AG04450 (cell line): ENCODE measurements at regions not wholly inside any gene's neighbourhood (a gene's known extent, or its start where the extent isn't known, plus 50 kb on each side); places are given as distances from the start of the nearest gene placed in this dataset.

Source experiments
- CTCF ChIA-PET: fragments of 300-600, 350-600 bp; formaldehyde crosslinking; extraction: SDS; loops from one replicate; lab custom pipeline; 2022; ENCODE audit warnings: antibody characterized with exemption, inconsistent platforms; lab: Charles Lee
- POLR2A ChIA-PET: fragments of 350-600 bp; formaldehyde crosslinking; extraction: SDS; loops from one replicate; lab custom pipeline; 2021; ENCODE audit warnings: antibody characterized with exemption, inconsistent platforms; lab: Yijun Ruan, JAX
- DNase-seq: peaks from one replicate; pipeline ENCODE4 v3.0.0-alpha.2; 2011; ENCODE audit warnings: low read depth, low spot score
- H3K27ac ChIP-seq: one replicate; pipeline ENCODE4 v1.5.1; 2012; ENCODE audit warnings: low read depth, low read length, control low read depth
- H3K27me3 ChIP-seq: one replicate; pipeline ENCODE4 v1.6.0; 2012; ENCODE audit warnings: low read length; ENCODE audit not compliant: control insufficient read depth, insufficient read depth
- H3K4me3 ChIP-seq: 2 replicates; pipeline ENCODE4 v1.5.1; 2011; ENCODE audit warnings: mild to moderate bottlenecking, low read depth, low read length, control low read depth
- H3K9me3 ChIP-seq: 2 replicates; pipeline ENCODE4 v1.5.1; 2012; ENCODE audit warnings: low read length; ENCODE audit not compliant: control insufficient read depth, insufficient read depth
- TF ChIP-seq, protein P1 (sequence below): IDR thresholded peaks from 2 replicates; pipeline ENCODE4 v1.5.1; 2011; ENCODE audit warnings: low read depth, low read length, control low read depth, inconsistent platforms

DNA sequence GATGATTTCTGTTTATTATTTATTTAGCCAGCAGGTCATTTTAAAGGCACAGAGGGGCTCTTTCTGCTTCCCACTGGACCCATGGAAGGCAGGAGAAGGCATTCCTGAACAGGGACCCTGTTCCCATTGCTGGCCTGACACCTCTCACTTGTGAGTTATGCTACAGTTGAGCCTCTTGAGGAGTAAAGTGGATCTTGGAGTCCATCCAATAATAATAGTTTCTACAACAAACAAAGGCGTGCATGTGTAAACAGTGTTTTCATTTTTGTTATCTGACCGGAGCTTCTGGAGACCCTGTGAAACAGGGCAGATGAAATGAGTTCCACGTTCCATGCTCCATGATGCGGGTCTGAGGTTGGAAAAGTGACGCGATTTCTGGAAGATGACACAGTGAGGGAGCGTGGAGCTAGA is 127.3 kb upstream of the HABP2 start:
- Histone ChIP-seq H3K9me3 (no peaks in the 10 kb centered on the region), H3K27me3 (no peaks in the 10 kb centered on the region), H3K27ac (no peak overlapping the region), H3K4me3 (no peak overlapping the region)
- ChIA-PET POLR2A (no interaction called here), CTCF (no interaction called here)
- TF ChIP-seq, protein P1, sequence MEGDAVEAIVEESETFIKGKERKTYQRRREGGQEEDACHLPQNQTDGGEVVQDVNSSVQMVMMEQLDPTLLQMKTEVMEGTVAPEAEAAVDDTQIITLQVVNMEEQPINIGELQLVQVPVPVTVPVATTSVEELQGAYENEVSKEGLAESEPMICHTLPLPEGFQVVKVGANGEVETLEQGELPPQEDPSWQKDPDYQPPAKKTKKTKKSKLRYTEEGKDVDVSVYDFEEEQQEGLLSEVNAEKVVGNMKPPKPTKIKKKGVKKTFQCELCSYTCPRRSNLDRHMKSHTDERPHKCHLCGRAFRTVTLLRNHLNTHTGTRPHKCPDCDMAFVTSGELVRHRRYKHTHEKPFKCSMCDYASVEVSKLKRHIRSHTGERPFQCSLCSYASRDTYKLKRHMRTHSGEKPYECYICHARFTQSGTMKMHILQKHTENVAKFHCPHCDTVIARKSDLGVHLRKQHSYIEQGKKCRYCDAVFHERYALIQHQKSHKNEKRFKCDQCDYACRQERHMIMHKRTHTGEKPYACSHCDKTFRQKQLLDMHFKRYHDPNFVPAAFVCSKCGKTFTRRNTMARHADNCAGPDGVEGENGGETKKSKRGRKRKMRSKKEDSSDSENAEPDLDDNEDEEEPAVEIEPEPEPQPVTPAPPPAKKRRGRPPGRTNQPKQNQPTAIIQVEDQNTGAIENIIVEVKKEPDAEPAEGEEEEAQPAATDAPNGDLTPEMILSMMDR: no peak
- DNase-seq: no peak

DNA sequence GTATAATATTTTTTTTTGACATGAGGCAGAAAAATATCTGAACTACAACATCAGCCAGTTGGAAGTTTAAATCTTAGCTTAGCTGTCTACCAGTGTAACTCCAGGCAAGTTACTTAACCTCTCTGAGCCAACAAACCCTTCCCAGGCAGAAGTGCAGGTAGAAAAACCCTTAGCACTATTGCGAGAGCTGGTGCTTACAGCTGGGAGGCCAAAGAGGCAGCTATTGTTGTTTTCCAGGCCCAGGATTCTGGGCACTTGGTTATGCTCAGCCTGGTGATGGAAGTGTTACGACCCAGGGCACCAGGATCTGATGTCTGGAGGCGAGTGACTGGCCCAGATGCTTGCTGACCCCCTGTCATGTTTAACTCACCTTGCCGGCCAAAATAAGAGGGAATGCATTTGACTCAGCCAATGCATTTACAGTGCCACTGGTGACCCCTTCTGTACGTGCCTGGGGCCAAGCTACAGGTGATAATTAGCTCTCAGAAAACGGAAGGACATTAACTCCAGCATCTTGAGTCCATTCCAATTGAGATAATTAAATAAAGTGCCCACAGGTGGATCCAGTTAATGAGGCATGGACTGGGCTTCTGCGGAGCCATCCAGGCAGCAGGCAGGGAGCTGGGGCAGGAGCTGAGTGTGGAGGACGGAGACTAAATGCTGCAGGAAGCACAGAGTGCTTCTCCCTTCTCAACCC is 126.5 kb upstream of the HABP2 start:
- no peak overlapping the region for H3K27ac ChIP-seq
- no peak overlapping the region for H3K4me3 ChIP-seq
- ChIA-PET POLR2A (no interaction called here), CTCF (no interaction called here)
- no peak for DNase-seq
- TF ChIP-seq, protein P1: no peak
- no peaks in the 10 kb centered on the region for H3K27me3 ChIP-seq
- H3K9me3 ChIP-seq: no peaks in the 10 kb centered on the region

DNA sequence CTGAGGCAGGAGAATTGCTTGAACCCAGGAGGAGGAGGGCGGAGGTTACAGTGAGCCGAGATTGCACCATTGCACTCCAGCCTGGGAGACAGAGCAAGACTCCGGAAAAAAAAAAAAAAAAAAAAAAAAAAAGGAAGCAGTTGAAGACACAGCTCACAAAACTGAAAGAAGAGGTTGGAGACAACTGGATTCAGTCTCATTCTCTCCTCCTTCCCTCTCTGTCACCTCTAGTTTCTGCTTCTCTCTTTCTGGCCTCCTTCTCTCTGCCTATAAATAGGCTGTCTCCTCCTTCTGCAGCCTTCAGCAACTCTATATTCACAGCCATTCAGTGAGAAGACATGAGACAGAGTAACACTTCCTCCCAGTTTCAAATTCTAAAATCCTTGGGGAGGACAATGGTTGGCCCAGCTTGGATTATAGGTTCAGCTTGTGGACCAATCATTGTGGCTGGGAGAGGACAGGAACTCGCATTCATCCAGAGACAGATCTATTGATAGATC is 125.6 kb upstream of the HABP2 start:
- no peak for DNase-seq
- POLR2A ChIA-PET: no interaction called here
- H3K27me3 ChIP-seq: peaks cover 2% of the 10 kb centered on the region
- H3K4me3 ChIP-seq: no peak overlapping the region
- TF ChIP-seq, protein P1: no peak
- H3K27ac ChIP-seq: no peak overlapping the region
- no peaks in the 10 kb centered on the region for H3K9me3 ChIP-seq
- CTCF ChIA-PET: interaction anchor here (0.6 kb wide), 1 partner anchor 94 kb away, joined by 4 read pairs; no protein-coding TSS in a partner anchor

DNA sequence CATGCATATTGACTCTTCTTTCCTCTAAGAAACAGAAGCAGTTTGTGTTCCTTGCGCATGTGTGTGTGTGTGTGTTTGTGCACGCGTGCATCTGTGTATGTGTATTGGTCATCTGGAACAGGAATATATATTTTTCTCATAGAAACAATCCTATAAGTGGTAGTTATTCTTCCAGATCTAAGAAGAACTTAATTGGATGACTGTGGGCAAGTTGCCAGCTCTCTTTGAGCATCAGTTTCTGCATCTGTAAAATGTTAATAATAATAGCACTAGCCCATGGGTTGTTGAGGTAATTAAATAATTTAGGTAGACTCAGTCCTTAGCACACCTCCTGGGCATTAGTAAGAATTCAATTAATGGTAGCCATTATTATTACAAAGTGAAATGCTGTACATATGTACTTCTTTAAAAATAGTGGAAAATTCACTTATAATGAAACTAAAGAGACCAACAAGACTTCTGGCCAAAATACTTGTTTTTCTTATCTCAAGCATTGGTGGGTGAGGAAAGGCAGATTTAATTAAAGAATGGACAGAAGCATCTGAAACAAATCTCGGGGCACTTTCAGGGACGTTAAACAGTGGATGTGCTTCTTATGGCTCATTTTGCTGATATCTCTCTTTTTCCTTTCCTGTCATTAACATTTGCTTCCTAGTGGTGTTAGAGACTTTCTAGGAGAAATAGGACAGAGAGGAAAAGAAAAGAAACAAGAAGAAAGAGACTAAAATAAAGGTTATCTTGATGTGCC is 124.9 kb upstream of the HABP2 start:
- TF ChIP-seq, protein P1: no peak
- CTCF ChIA-PET: interaction anchor here (0.6 kb wide), 1 partner anchor 93 kb away, joined by 4 read pairs; no protein-coding TSS in a partner anchor

More for the DNA sequence above, 124.9 kb upstream of the HABP2 start:
- Histone ChIP-seq H3K4me3 (no peak overlapping the region), H3K9me3 (no peaks in the 10 kb centered on the region), H3K27me3 (peaks cover 3% of the 10 kb centered on the region), H3K27ac (no peak overlapping the region)
- POLR2A ChIA-PET: no interaction called here
- DNase-seq: no peak
